ENCODE measurements at regions not wholly inside any gene's neighbourhood (a gene's known extent, or its start where the extent isn't known, plus 50 kb on each side); places are given as distances from the start of the nearest gene placed in this dataset.

DNA sequence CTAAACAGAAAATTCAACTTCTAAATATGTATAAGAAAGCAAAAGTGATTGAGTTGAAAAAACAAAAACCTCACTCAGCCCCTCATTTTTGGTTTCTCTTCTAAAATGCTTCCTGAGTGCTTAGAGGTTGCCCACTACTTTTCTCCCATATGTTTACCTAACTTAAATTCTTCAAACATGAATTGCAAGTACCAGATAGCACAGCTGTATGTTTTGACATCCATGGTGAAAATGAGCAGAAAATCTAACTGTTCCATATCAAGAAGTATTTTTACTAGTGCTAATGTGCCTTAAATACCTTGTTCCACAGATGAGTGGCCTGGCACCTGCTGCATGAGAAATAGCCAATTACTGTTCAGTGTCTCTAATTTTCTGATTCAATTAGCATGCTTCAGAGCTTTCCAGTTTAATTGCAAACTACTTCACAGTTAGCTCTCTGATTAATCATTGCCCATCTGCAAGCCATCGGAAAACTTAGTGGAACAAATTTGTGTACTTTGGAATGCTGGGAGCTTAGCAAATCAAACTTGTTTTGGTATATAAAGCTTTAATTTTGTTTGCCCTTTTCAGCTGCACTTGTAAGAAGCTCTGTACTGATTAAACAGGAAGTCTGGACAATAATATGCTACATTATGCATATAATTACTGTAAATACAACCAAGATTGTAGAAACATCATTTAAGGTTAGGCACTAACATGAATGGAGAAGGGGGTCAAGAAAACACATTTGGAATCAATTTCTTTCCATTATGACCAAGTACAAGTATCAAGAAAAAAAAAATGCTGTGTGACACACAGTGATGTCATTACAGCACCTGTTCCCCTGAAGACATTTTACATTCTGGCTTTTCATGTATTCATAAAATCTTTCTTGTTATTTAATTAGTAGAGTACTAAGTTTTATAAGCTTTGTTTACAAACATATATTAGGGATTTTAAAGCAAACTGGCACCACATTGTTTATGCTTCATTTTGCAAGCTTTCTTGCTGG, 65.6 kb downstream of the POU5F2 start:
- Histone ChIP-seq H3K4me2 (ENCODE audit: low read depth, low read length, poor library complexity, severe bottlenecking) (no peak overlapping the region), H3K27me3 (ENCODE audit: low read length) (no peaks in the 10 kb centered on the region), H3K27ac (ENCODE audit: low read depth, low read length) (no peak overlapping the region)

DNA sequence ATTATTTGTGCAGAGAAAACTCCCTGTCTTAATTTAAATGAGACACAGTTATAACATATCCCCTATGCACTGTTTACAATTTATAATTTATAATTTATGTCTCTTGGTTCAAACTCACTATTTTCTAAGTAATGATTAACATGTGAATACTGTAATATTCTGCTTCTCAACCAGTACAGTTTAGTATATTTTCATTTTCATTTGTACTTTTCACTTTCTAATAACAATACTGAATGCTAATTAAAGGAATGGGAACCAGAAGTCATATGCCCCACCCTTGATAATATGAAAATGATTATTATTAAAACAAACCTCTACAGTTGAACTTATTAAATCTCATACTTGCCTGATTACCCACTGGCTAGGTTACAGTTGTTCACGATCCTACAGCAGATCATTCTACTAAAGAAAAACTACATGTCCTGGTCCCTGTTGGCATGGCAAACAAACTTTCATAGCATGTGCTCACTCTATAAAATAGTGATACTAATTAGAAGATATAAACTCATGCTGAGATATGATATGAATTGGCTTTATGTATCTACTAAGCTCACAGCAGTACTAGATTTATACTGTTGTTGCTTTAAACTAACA, 66.4 kb downstream of the POU5F2 start:
- Histone ChIP-seq H3K36me3 (ENCODE audit: low read length) (no peaks in the 10 kb centered on the region), H3K79me2 (ENCODE audit: insufficient read depth, low read length) (no peaks in the 10 kb centered on the region), H3K27ac (ENCODE audit: low read depth, low read length) (no peak overlapping the region), H3K9ac (ENCODE audit: low read length) (no peak overlapping the region), H3K4me2 (ENCODE audit: low read depth, low read length, poor library complexity, severe bottlenecking) (no peak overlapping the region), H2AFZ (ENCODE audit: low read depth, low read length, severe bottlenecking) (no peak overlapping the region), H3K27me3 (ENCODE audit: low read length) (no peaks in the 10 kb centered on the region), H4K20me1 (ENCODE audit: low read depth, low read length) (no peaks in the 10 kb centered on the region; the same call in 1 of the 2 replicates), H3K9me2 (replicated peaks; ENCODE audit: insufficient read depth, low read length) (no peaks in the 10 kb centered on the region), H3K4me3 (ENCODE audit: insufficient read depth, low read length, poor library complexity, severe bottlenecking) (no peak overlapping the region), H3K9me3 (ENCODE audit: insufficient read depth, low read length) (no peaks in the 10 kb centered on the region), H3F3A (ENCODE audit: insufficient read depth) (no peaks in the 10 kb centered on the region)
- TF ChIP-seq, protein P1, sequence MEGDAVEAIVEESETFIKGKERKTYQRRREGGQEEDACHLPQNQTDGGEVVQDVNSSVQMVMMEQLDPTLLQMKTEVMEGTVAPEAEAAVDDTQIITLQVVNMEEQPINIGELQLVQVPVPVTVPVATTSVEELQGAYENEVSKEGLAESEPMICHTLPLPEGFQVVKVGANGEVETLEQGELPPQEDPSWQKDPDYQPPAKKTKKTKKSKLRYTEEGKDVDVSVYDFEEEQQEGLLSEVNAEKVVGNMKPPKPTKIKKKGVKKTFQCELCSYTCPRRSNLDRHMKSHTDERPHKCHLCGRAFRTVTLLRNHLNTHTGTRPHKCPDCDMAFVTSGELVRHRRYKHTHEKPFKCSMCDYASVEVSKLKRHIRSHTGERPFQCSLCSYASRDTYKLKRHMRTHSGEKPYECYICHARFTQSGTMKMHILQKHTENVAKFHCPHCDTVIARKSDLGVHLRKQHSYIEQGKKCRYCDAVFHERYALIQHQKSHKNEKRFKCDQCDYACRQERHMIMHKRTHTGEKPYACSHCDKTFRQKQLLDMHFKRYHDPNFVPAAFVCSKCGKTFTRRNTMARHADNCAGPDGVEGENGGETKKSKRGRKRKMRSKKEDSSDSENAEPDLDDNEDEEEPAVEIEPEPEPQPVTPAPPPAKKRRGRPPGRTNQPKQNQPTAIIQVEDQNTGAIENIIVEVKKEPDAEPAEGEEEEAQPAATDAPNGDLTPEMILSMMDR (IDR thresholded peaks at IDR 0.05; ENCODE audit: insufficient read depth, low read length, poor library complexity, severe bottlenecking), result no peak
- TF ChIP-seq EZH2phosphoT487 (conservative IDR thresholded peaks at IDR 0.05; ENCODE audit: low read length), result no peak

More for the DNA sequence above, 65.6 kb downstream of the POU5F2 start:
- Histone ChIP-seq H3K9me3 (ENCODE audit: insufficient read depth, low read length) (no peaks in the 10 kb centered on the region), H3K9ac (ENCODE audit: low read length) (no peak overlapping the region), H2AFZ (ENCODE audit: low read depth, low read length, severe bottlenecking) (no peak overlapping the region), H3K4me3 (ENCODE audit: insufficient read depth, low read length, poor library complexity, severe bottlenecking) (no peak overlapping the region), H4K20me1 (ENCODE audit: low read depth, low read length) (no peaks in the 10 kb centered on the region; the same call in 1 of the 2 replicates), H3F3A (ENCODE audit: insufficient read depth) (no peaks in the 10 kb centered on the region), H3K9me2 (replicated peaks; ENCODE audit: insufficient read depth, low read length) (no peaks in the 10 kb centered on the region), H3K36me3 (ENCODE audit: low read length) (no peaks in the 10 kb centered on the region), H3K79me2 (ENCODE audit: insufficient read depth, low read length) (no peaks in the 10 kb centered on the region)
- TF ChIP-seq EZH2phosphoT487 (conservative IDR thresholded peaks at IDR 0.05; ENCODE audit: low read length), result no peak
- TF ChIP-seq, protein P1 (IDR thresholded peaks at IDR 0.05; ENCODE audit: insufficient read depth, low read length, poor library complexity, severe bottlenecking), result no peak

DNA sequence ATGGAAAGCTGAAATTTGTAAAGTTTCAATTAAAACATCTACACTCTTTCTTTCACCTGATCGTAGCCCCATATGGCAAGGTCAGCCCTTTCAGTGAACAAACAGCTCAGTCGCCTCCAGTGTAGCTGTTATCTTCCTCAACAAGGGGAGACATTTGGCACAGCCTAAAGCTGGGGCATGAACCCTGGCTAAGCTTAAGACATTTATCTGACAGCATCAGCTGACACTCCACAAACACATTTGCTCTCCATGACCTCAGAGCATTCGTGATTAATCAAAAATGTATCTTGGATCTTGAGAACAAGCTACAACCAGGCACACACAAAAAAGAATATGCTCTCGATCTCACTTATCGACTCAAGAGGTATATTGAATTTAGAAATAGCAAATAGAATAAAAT, 67.3 kb downstream of the POU5F2 start:
- H2AFZ ChIP-seq (ENCODE audit: low read depth, low read length, severe bottlenecking), result no peak overlapping the region
- H3K9me2 ChIP-seq (replicated peaks; ENCODE audit: insufficient read depth, low read length), result no peaks in the 10 kb centered on the region
- H3K27ac ChIP-seq (ENCODE audit: low read depth, low read length), result no peak overlapping the region
- no peaks in the 10 kb centered on the region for H3K9me3 ChIP-seq (ENCODE audit: insufficient read depth, low read length)
- no peaks in the 10 kb centered on the region; the same call in 1 of the 2 replicates for H4K20me1 ChIP-seq (ENCODE audit: low read depth, low read length)
- H3K4me3 ChIP-seq (ENCODE audit: insufficient read depth, low read length, poor library complexity, severe bottlenecking), result no peak overlapping the region
- H3K4me2 ChIP-seq (ENCODE audit: low read depth, low read length, poor library complexity, severe bottlenecking), result no peak overlapping the region
- no peaks in the 10 kb centered on the region for H3F3A ChIP-seq (ENCODE audit: insufficient read depth)
- H3K79me2 ChIP-seq (ENCODE audit: insufficient read depth, low read length), result no peaks in the 10 kb centered on the region
- no peaks in the 10 kb centered on the region for H3K36me3 ChIP-seq (ENCODE audit: low read length)
- no peak overlapping the region for H3K9ac ChIP-seq (ENCODE audit: low read length)
- TF ChIP-seq, protein P1 (IDR thresholded peaks at IDR 0.05; ENCODE audit: insufficient read depth, low read length, poor library complexity, severe bottlenecking), result no peak
- TF ChIP-seq EZH2phosphoT487 (conservative IDR thresholded peaks at IDR 0.05; ENCODE audit: low read length), result no peak
- H3K27me3 ChIP-seq (ENCODE audit: low read length), result no peaks in the 10 kb centered on the region
